ENCODE measurements at regions not wholly inside any gene's neighbourhood (a gene's known extent, or its start where the extent isn't known, plus 50 kb on each side); places are given as distances from the start of the nearest gene placed in this dataset.
A peak's percentile ranks its signal among the peaks of the same experiment; 100 is the strongest.

GRCh38 chr20:48064929-48065328, 279.6 kb upstream of the SULF2 start:
- in situ Hi-C loops (cut with HindIII; ENCODE audit: low sequenced_read_pairs), result no loop called here

DNA sequence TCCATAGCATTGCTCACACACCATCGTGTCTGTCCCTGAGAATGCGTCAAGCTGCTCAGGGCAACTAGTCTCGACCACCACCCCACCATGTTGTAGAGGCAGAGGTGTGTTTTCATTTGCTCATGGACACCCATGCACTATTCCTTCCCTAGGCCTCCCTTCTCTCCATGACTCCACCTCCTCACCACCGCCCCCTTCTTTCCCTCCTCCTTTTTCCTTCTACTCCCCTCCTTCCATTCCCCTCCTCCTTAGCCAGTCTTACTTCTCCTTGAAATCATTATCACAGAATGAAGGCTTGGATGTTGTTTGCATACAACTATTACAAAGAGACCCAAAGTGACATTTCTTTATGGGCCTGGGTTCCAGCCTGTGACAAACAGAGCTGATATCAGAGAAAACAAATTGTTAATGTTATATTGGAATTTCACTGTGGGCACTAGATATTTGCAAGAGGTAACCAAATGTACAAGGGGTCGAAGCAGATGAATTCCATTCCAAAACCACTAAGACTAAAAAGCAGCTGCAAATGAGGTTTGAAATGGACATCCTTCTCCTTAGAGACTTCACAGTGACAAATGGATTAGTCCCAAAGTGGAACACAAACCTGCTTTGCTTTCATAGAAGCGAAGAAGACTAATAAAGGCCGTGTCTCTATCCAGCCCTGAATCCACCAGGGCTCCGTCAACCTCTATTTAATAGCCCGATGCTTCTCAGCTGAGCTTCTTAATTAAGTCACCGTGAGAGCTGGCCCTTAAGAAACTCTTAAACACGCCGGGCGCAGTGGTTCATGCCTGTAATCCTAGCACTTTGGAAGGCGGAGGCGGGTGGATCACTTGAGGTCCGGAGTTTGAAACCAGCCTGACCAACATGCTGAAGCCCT, 275.8 kb upstream of the SULF2 start:
- in situ Hi-C loops (cut with HindIII; ENCODE audit: low sequenced_read_pairs), result no loop called here
- H3K4me3 ChIP-seq (ENCODE audit: low read depth, low read length), result no peak overlapping the region
- TF ChIP-seq CTCF (IDR thresholded peaks at IDR 0.05; ENCODE audit: low read depth, low read length), result no peak
- DNase-seq (ENCODE audit: low read depth, low spot score), result no peak

More at GRCh38 chr20:48064929-48065328, 279.6 kb upstream of the SULF2 start:
- H3K4me3 ChIP-seq (ENCODE audit: low read depth, low read length), result no peak overlapping the region
- peak; percentile 1 for DNase-seq (ENCODE audit: low read depth, low spot score)
- TF ChIP-seq CTCF (IDR thresholded peaks at IDR 0.05; ENCODE audit: low read depth, low read length), result no peak

DNA sequence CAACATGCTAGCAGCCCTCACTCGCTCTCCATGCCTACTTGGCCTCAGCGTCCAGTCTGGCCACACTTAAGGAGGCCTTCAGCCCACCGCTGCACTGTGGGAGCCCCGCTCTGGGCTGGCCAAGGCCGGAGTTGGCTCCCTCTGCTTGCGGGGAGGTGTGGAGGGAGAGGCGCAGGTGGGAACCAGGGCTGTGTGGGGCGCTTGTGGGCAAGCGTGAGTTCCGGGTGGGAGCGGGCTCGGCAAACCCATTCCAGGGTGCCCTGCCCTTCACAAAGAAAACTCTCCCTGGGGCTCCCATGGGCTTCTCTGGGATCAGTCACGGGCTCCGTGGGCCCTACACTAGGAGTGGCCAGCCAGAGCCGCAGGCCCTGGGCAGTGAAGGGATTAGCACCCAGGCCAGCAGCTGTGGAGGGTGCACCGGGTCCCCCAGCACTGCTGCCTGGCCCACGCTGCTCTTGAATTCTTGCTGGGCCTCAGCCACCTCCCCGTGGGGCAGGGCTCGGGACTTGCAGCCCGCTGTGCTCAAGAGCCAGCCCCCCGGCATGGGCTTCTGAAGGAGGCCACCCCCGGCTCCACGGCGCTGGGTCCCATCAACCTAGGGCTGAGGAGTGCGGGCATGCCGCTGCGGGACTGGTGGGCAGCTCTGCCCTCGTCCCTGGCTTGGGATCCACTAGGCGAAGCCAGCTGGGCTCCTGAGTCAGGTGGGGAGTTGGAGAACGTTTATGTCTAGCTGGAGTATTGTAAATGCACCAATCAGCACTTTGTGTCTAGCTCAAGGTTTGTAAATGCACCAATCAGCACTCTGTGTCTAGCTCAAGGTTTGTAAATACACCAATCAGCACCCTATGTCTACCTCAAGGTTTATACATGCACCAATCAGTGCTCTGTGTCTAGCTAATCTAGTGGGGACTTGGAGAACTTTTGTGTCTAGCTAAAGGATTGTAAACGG, 273.6 kb upstream of the SULF2 start:
- H3K4me3 ChIP-seq (ENCODE audit: low read depth, low read length), result no peak overlapping the region
- no peak for DNase-seq (ENCODE audit: low read depth, low spot score)
- in situ Hi-C loops (cut with HindIII; ENCODE audit: low sequenced_read_pairs), result no loop called here
- no peak for TF ChIP-seq CTCF (IDR thresholded peaks at IDR 0.05; ENCODE audit: low read depth, low read length)

DNA sequence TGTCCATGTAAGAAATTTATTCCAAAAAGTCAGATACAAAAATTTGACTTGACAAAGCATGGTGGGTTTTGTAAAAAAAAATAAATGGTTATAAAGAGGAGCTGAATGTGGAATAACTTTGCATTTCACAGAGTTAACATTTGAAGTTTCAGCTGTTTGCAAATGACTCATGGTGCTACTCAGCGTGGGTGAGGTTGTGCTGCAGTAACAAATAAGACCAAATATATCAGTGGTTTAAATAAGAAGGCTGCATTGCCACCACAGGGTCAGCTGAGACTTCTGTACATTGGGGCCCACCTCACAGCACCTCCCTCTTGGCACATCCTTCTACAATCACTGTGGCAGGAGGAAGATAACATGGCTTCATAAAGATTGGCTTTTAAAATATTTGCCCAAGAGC, 272.5 kb upstream of the SULF2 start:
- in situ Hi-C loops (cut with HindIII; ENCODE audit: low sequenced_read_pairs), result no loop called here
- H3K4me3 ChIP-seq (ENCODE audit: low read depth, low read length), result no peak overlapping the region
- TF ChIP-seq CTCF (IDR thresholded peaks at IDR 0.05; ENCODE audit: low read depth, low read length), result no peak
- no peak for DNase-seq (ENCODE audit: low read depth, low spot score)

GRCh38 chr20:48057251-48057650, 272.0 kb upstream of the SULF2 start:
- H3K4me3 ChIP-seq (ENCODE audit: low read depth, low read length), result no peak overlapping the region
- no peak for DNase-seq (ENCODE audit: low read depth, low spot score)
- in situ Hi-C loops (cut with HindIII; ENCODE audit: low sequenced_read_pairs), result no loop called here
- TF ChIP-seq CTCF (IDR thresholded peaks at IDR 0.05; ENCODE audit: low read depth, low read length), result no peak

- TF ChIP-seq CTCF (IDR thresholded peaks at IDR 0.05; ENCODE audit: low read depth, low read length), result no peak
- H3K4me3 ChIP-seq (ENCODE audit: low read depth, low read length), result no peak overlapping the region
- DNase-seq (ENCODE audit: low read depth, low spot score), result no peak
- in situ Hi-C loops (cut with HindIII; ENCODE audit: low sequenced_read_pairs), result no loop called here
Measured at GRCh38 chr20:48056218-48056617, 270.9 kb upstream of the SULF2 start.
